Activated B cell treated with CpG ODN at 0.5 μM for 24 hours (primary cell): ENCODE measurements at regions not wholly inside any gene's neighbourhood (a gene's known extent, or its start where the extent isn't known, plus 50 kb on each side); places are given as distances from the start of the nearest gene placed in this dataset.

Experiments
- ATAC-seq: fragments of 200-7000 bp; cut with Tn5 transposase; one replicate; pipeline ENCODE4 v1.10.0; 2021; ENCODE audit warnings: low read depth, mild to moderate bottlenecking, moderate library complexity
- CTCF ChIA-PET: fragments of 350-600 bp; sonication (Branson Sonifier 250); formaldehyde crosslinking; loops from one replicate; lab custom pipeline; 2021; ENCODE audit warnings: antibody characterized with exemption; lab: Charles Lee
- POLR2A ChIA-PET: fragments of 350-600 bp; sonication (Branson Sonifier 250); formaldehyde crosslinking; loops from one replicate; lab custom pipeline; 2021; ENCODE audit warnings: antibody characterized with exemption; lab: Charles Lee
- DNase-seq: peaks from one replicate; pipeline ENCODE4 v3.0.0; 2022
- H3K27ac Mint-ChIP-seq: one replicate; pipeline ENCODE4 v1.8.0; 2020; ENCODE audit warnings: mixed read lengths
- H3K27me3 Mint-ChIP-seq: one replicate; pipeline ENCODE4 v1.8.0; 2021; ENCODE audit warnings: mixed read lengths
- H3K36me3 Mint-ChIP-seq: one replicate; pipeline ENCODE4 v1.8.0; 2021; ENCODE audit warnings: low read depth, mixed read lengths
- H3K4me1 Mint-ChIP-seq: one replicate; pipeline ENCODE4 v1.8.0; 2021; ENCODE audit warnings: mixed read lengths
- H3K4me3 Mint-ChIP-seq: one replicate; pipeline ENCODE4 v1.8.0; 2020; ENCODE audit warnings: mild to moderate bottlenecking, mixed read lengths
- H3K9me3 Mint-ChIP-seq: one replicate; pipeline ENCODE4 v1.8.0; 2020; ENCODE audit warnings: mixed read lengths
- intact Hi-C: fragments of 100-400 bp; cut with micrococcal nuclease; formaldehyde crosslinking; loops from one replicate; pipeline ENCODE4 v1.15.1; 2024
- TF ChIP-seq, protein P1 (sequence below): fragments of 200-600 bp; IDR thresholded peaks from one replicate; pipeline ENCODE4 v1.8.0; 2022; ENCODE audit warnings: antibody characterized with exemption, mild to moderate bottlenecking

DNA sequence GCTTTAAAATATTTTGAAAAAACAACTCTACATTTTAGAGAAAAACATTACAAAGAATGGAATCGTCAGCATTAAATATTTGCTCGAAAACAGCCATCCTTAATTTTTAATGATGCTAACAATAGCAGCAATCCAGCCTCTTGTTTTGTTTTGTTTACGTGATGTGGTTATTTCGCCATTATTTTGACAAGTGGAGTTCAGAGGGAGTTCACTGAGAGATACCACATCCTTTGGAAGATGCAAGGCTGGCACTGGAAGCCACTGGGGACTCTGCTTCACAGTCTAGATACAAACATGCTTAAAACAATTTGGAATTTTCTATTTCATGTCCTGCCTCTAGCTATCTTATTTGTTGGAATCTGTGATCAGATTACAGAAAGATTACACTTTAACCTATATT is 556.3 kb downstream of the PCDH17 start:
- H3K4me1 Mint-ChIP-seq = no peaks in the 10 kb centered on the region
- intact Hi-C loops = no loop called here
- H3K4me3 Mint-ChIP-seq = no peak overlapping the region
- ChIA-PET CTCF (no interaction called here), POLR2A (no interaction called here)
- H3K27me3 Mint-ChIP-seq = no peaks in the 10 kb centered on the region
- H3K27ac Mint-ChIP-seq = no peak overlapping the region
- TF ChIP-seq, protein P1, sequence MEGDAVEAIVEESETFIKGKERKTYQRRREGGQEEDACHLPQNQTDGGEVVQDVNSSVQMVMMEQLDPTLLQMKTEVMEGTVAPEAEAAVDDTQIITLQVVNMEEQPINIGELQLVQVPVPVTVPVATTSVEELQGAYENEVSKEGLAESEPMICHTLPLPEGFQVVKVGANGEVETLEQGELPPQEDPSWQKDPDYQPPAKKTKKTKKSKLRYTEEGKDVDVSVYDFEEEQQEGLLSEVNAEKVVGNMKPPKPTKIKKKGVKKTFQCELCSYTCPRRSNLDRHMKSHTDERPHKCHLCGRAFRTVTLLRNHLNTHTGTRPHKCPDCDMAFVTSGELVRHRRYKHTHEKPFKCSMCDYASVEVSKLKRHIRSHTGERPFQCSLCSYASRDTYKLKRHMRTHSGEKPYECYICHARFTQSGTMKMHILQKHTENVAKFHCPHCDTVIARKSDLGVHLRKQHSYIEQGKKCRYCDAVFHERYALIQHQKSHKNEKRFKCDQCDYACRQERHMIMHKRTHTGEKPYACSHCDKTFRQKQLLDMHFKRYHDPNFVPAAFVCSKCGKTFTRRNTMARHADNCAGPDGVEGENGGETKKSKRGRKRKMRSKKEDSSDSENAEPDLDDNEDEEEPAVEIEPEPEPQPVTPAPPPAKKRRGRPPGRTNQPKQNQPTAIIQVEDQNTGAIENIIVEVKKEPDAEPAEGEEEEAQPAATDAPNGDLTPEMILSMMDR = no peak
- peaks cover 8% of the 10 kb centered on the region for H3K9me3 Mint-ChIP-seq
- no peaks in the 10 kb centered on the region for H3K36me3 Mint-ChIP-seq
- ATAC-seq (no peak), DNase-seq (no peak)

DNA sequence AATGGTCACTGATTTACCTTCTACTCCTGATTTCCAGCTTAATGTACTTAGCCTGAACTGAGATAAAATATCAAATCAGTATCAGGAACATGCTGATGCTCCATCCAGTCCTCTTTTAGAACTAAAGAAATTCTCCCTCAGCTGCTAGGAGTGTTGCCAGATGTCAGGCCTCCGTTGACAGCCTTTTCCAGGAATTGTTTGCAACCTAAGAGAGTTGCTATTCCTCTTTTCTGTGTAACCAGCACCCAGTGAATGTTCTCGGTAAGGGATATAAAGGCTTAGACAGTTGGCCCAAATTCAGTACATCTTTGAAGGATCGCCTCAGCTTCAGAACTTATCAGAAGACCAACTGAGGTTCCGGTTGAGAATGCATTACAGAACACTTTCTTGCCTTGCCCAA is 559.0 kb downstream of the PCDH17 start:
- intact Hi-C loops = no loop called here
- ATAC-seq (no peak), DNase-seq (no peak)
- Mint-ChIP-seq H3K4me3 (no peak overlapping the region), H3K27me3 (no peaks in the 10 kb centered on the region), H3K27ac (no peak overlapping the region), H3K9me3 (peaks cover 10% of the 10 kb centered on the region), H3K36me3 (no peaks in the 10 kb centered on the region), H3K4me1 (no peaks in the 10 kb centered on the region)
- ChIA-PET POLR2A (no interaction called here), CTCF (no interaction called here)
- TF ChIP-seq, protein P1 = no peak

DNA sequence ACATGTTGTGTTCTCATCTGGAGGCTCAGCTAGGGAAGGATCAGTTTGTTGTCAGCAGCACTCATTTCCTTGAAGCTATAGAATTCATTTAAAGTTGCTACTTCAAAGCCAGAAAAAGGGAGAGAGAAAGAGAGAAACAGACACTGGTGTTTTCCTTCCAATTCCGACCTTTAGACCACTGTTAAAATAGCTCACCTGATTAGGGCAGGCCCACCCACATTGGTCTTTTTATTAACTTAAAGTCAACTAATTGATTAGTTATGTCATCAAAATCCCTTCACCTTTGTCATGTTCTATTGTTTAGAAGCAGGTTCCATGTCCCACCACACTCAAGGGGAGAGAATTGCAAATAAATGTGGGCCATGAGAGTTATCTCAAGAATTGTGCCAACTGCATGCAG is 560.2 kb downstream of the PCDH17 start:
- Mint-ChIP-seq H3K4me3 (no peak overlapping the region), H3K36me3 (no peaks in the 10 kb centered on the region), H3K9me3 (peaks cover 5% of the 10 kb centered on the region), H3K4me1 (no peaks in the 10 kb centered on the region), H3K27ac (no peak overlapping the region), H3K27me3 (no peaks in the 10 kb centered on the region)
- DNase-seq = no peak
- TF ChIP-seq, protein P1 = no peak
- intact Hi-C loops = no loop called here
- ChIA-PET POLR2A (no interaction called here), CTCF (no interaction called here)
- ATAC-seq = no peak

DNA sequence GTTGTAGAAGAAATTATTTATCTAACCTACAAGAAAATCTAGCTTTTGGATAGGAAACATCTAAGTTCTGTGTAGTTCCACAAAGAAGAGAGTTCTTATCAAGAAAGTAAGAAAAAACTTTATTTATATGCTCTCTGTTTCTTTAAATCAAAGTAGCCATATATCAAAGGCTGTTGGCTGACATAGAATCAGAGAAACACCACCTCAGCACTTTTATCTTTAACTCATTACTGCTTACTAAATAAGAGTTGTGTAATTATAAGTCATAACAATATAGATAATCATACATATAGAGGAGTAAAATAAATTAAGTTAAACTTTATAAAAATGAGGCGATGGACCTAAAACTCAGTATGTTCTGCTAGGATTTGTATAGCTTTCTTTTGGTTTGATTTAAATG is 570.6 kb downstream of the PCDH17 start:
- ChIA-PET POLR2A (no interaction called here), CTCF (no interaction called here)
- Mint-ChIP-seq H3K4me3 (no peak overlapping the region), H3K9me3 (peaks cover 6% of the 10 kb centered on the region), H3K36me3 (no peaks in the 10 kb centered on the region), H3K27ac (no peak overlapping the region), H3K4me1 (no peaks in the 10 kb centered on the region), H3K27me3 (no peaks in the 10 kb centered on the region)
- DNase-seq (no peak), ATAC-seq (no peak)
- TF ChIP-seq, protein P1 = no peak
- intact Hi-C loops = no loop called here

- no peak overlapping the region for H3K4me3 Mint-ChIP-seq
- H3K9me3 Mint-ChIP-seq = peaks cover 4% of the 10 kb centered on the region
- no peaks in the 10 kb centered on the region for H3K36me3 Mint-ChIP-seq
- no peak for DNase-seq
- no peak for ATAC-seq
- no peaks in the 10 kb centered on the region for H3K27me3 Mint-ChIP-seq
- H3K4me1 Mint-ChIP-seq = no peaks in the 10 kb centered on the region
- CTCF ChIA-PET = no interaction called here
- no peak overlapping the region for H3K27ac Mint-ChIP-seq
- POLR2A ChIA-PET = no interaction called here
- intact Hi-C loops = no loop called here
- TF ChIP-seq, protein P1 = no peak
Measured at GRCh38 chr13:58207501-58207900, 576.0 kb downstream of the PCDH17 start.
